D721Med (cell line): ENCODE measurements at regions not wholly inside any gene's neighbourhood (a gene's known extent, or its start where the extent isn't known, plus 50 kb on each side); places are given as distances from the start of the nearest gene placed in this dataset.

Source experiments
- DNase-seq: peaks from one replicate; pipeline ENCODE4 v3.0.0; 2011; ENCODE audit warnings: low spot score; ENCODE audit not compliant: insufficient read length
- FAIRE-seq: peaks from 2 replicates; lab custom pipeline; 2011; peaks lifted over from hg19 to GRCh38; lab: Jason Lieb, UNC
- CTCF ChIP-seq: IDR thresholded peaks from 2 replicates; pipeline ENCODE4 v1.5.1; 2012; ENCODE audit warnings: mild to moderate bottlenecking, control low read depth; ENCODE audit not compliant: insufficient read depth; ENCODE audit errors: missing control alignments

- DNase-seq: no peak
- no peak for FAIRE-seq
- TF ChIP-seq CTCF: no peak
Measured at GRCh38 chr9:14529629-14530028, 163.6 kb downstream of the ZDHHC21 start.

GRCh38 chr9:14529054-14529453 is 164.2 kb downstream of the ZDHHC21 start:
- FAIRE-seq: no peak
- no peak for DNase-seq
- TF ChIP-seq CTCF: no peak

GRCh38 chr9:14526504-14526903 is 166.7 kb downstream of the ZDHHC21 start:
- DNase-seq (no peak), FAIRE-seq (no peak)
- no peak for TF ChIP-seq CTCF

GRCh38 chr9:14525856-14526255 is 167.4 kb downstream of the ZDHHC21 start:
- FAIRE-seq (no peak), DNase-seq (no peak)
- TF ChIP-seq CTCF: no peak

- FAIRE-seq (no peak), DNase-seq (no peak)
- no peak for TF ChIP-seq CTCF
Measured at GRCh38 chr9:14524873-14525515, 168.2 kb downstream of the ZDHHC21 start.

GRCh38 chr9:14523545-14523944 is 169.7 kb downstream of the ZDHHC21 start:
- no peak for TF ChIP-seq CTCF
- FAIRE-seq (no peak), DNase-seq (no peak)

- FAIRE-seq: no peak
- TF ChIP-seq CTCF: no peak
- no peak for DNase-seq
Measured at GRCh38 chr9:14522627-14523379, 170.4 kb downstream of the ZDHHC21 start.
